ENCODE measurements at regions not wholly inside any gene's neighbourhood (a gene's known extent, or its start where the extent isn't known, plus 50 kb on each side); places are given as distances from the start of the nearest gene placed in this dataset.
"Not testable (repeated sequence)": the region's sequence is repeated elsewhere in the genome, so short reads cannot be mapped to it uniquely, and the experiment has no call there.

DNA sequence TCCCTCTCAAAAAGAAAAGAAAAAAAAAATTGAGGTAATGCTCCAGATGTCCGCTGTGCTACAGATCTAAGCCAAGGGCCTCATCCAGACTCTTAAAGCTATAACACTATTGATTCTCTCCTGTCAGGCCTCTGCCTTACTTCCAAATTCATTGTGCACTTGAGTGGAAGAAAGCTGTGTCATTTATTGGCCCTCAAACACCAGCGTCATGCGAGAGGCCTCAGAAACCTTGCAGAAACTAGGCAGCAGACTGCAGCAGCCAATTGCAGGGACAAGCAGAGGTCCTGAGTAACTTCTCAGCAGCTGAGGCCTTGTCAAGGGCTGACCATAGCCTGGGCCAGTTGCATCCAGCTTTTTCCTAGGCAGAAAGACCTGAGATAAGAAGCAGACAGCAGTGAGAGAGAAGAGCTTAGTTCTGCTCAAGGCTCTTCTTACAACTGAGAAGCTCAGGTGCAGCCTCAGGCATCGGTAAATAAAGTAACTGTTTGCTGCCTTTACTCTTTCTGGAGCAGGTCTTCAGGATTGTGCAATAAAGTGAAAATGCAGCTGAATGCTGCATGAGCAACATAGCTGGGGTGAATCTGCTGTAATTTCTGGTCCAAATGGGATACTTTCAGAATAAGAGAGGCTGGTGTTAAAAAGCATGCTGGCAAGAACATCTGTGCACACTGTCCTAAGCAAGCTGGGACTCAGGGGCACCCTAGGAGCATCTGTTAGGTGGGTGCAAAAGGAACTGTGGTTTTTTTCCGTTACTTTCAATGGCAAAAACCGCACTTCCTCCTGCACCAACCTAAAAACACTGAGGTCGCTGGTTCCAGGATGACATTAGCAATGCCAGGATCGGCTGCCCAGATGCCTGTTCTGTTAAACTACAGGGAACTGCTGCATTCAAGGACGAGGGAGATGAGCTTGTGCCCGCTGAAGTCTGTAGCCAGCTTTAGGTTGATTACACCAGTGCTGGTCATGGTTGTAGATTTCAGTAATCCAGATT, 181.8 kb upstream of the PFKP start:
- peak; percentile 36 for DNase-seq (ENCODE audit: extremely low spot score, unreplicated experiment)
- H3K36me3 Mint-ChIP-seq (ENCODE audit: unreplicated experiment), result no peaks in the 10 kb centered on the region
- TF ChIP-seq, protein P1, sequence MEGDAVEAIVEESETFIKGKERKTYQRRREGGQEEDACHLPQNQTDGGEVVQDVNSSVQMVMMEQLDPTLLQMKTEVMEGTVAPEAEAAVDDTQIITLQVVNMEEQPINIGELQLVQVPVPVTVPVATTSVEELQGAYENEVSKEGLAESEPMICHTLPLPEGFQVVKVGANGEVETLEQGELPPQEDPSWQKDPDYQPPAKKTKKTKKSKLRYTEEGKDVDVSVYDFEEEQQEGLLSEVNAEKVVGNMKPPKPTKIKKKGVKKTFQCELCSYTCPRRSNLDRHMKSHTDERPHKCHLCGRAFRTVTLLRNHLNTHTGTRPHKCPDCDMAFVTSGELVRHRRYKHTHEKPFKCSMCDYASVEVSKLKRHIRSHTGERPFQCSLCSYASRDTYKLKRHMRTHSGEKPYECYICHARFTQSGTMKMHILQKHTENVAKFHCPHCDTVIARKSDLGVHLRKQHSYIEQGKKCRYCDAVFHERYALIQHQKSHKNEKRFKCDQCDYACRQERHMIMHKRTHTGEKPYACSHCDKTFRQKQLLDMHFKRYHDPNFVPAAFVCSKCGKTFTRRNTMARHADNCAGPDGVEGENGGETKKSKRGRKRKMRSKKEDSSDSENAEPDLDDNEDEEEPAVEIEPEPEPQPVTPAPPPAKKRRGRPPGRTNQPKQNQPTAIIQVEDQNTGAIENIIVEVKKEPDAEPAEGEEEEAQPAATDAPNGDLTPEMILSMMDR (IDR thresholded peaks at IDR 0.05), result no peak
- no peaks in the 10 kb centered on the region for H3K9me3 Mint-ChIP-seq (ENCODE audit: unreplicated experiment)
- H3K4me3 Mint-ChIP-seq (ENCODE audit: unreplicated experiment), result no peak overlapping the region
- peaks cover 9% of the 10 kb centered on the region for H3K4me1 Mint-ChIP-seq (ENCODE audit: unreplicated experiment)
- peaks cover 38% of the 10 kb centered on the region for H3K27me3 Mint-ChIP-seq (ENCODE audit: unreplicated experiment)
- H3K27ac Mint-ChIP-seq (ENCODE audit: unreplicated experiment), result no peak overlapping the region

DNA sequence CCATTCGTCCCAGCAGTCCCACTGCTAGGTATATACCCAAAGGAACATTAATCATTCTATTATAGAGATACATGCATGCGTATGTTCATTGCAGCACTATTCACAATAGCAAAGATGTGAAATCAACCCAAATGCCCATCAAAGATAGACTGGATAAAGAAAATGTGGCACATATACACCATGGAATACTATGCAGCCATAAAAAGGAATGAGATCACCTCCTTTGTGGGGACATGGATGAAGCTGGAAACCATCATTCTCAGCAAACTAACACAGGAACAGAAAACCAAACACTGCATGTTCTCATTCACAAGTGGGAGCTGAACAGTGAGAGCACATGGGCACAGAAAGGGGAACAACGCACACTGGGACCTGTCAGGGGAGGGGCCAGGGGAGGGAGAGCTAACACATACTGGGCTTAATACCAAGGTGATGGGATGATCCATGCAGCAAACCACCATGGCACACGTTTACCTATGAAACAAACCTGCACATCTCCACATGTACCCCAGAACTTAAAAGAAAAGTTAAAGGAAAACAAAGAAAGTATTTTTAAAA, 183.3 kb upstream of the PFKP start:
- DNase-seq (ENCODE audit: extremely low spot score, unreplicated experiment); H3K36me3 Mint-ChIP-seq (ENCODE audit: unreplicated experiment); H3K4me1 Mint-ChIP-seq (ENCODE audit: unreplicated experiment); H3K27ac Mint-ChIP-seq (ENCODE audit: unreplicated experiment); H3K4me3 Mint-ChIP-seq (ENCODE audit: unreplicated experiment); H3K9me3 Mint-ChIP-seq (ENCODE audit: unreplicated experiment): not testable (repeated sequence)
- peaks cover 40% of the 10 kb centered on the region for H3K27me3 Mint-ChIP-seq (ENCODE audit: unreplicated experiment)

DNA sequence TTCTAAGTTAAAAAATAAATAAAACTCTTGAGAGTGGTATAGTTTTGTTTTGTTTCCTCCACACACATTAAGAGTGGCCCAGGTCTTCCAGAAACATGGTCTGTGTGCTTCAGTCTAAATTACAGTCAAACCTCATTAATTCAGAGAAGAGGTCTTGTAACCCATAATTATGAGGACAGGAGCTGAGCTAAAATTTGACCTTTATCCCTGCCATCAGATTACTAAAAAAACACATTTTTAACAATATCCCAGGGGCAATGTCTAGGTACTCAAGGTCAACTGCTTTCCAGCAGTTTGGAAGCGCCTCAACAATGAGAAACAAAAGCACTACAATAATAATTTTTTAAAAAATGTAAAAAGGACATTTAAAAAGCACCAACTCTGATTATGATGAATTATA, 184.1 kb upstream of the PFKP start:
- H3K4me3 Mint-ChIP-seq (ENCODE audit: unreplicated experiment), result no peak overlapping the region
- H3K4me1 Mint-ChIP-seq (ENCODE audit: unreplicated experiment), result peaks cover 9% of the 10 kb centered on the region
- H3K9me3 Mint-ChIP-seq (ENCODE audit: unreplicated experiment), result no peaks in the 10 kb centered on the region
- no peak for DNase-seq (ENCODE audit: extremely low spot score, unreplicated experiment)
- H3K27ac Mint-ChIP-seq (ENCODE audit: unreplicated experiment), result no peak overlapping the region
- H3K36me3 Mint-ChIP-seq (ENCODE audit: unreplicated experiment), result no peaks in the 10 kb centered on the region
- H3K27me3 Mint-ChIP-seq (ENCODE audit: unreplicated experiment), result peaks cover 45% of the 10 kb centered on the region
- TF ChIP-seq, protein P1 (IDR thresholded peaks at IDR 0.05), result no peak

DNA sequence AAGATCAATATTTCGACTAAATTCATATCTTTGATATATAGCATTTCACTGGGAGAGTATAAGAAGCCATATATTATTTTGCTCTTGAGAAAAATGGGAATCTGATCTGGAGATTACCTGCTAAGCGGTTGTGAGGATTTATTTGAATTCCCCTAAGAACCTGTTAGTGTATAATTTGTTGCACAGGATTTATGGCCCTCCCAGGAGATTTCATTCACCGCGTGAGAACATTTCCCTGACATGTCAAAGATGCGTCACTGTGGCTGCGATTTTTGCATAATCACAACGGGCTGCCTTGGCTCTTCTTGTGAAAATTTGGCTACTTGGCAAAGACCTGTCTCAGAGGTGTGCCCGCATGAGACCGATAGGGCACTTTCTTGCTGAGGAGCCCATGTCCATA, 184.7 kb upstream of the PFKP start:
- TF ChIP-seq, protein P1 (IDR thresholded peaks at IDR 0.05), result no peak
- DNase-seq (ENCODE audit: extremely low spot score, unreplicated experiment), result no peak
- Mint-ChIP-seq H3K27ac (ENCODE audit: unreplicated experiment) (no peak overlapping the region), H3K36me3 (ENCODE audit: unreplicated experiment) (no peaks in the 10 kb centered on the region), H3K9me3 (ENCODE audit: unreplicated experiment) (no peaks in the 10 kb centered on the region), H3K4me3 (ENCODE audit: unreplicated experiment) (no peak overlapping the region), H3K27me3 (ENCODE audit: unreplicated experiment) (peaks cover 48% of the 10 kb centered on the region), H3K4me1 (ENCODE audit: unreplicated experiment) (peaks cover 9% of the 10 kb centered on the region)

DNA sequence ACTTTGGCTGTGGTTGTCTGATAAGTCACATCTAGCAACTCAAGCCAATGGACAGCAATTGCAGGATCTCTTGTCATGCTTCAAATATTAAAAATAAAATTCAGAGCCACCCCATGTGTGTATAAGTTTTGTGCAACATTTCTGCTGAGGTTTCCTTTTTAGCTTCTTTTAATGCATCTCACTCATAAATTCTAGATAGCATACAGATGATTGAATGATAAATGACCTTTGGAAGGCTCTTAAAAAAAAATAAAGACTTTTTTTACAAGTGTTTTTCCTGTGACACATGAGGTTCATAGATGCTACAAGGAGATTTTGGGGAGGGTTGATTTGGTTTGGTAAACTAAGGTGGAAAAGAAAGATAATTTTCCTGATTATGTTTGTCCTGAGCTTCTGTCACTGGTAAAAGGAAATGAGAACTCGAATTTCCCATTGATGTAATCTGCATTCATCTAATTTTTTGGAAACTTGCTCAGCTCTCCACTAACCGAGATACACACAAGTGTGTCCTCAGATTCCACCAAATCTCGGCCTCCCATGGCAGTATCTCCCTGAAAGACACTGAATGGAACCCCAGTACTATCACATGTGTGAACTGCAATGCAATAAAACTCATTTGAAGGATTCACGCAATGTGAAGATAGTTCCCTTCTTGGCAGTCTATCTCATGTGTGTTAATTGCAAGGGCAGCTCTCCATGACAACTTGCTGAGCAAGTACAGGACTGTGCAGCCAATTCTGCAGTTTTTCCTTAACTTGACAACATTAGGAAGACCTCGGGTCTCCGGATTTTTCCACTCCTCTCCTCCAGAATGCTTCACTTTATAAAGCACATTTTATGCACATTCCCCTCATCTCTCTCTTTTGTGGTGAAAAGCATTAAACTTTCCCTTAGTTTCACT, 185.4 kb upstream of the PFKP start:
- peaks cover 9% of the 10 kb centered on the region for H3K4me1 Mint-ChIP-seq (ENCODE audit: unreplicated experiment)
- H3K27ac Mint-ChIP-seq (ENCODE audit: unreplicated experiment), result no peak overlapping the region
- TF ChIP-seq, protein P1 (IDR thresholded peaks at IDR 0.05), result no peak
- H3K27me3 Mint-ChIP-seq (ENCODE audit: unreplicated experiment), result peaks cover 50% of the 10 kb centered on the region
- DNase-seq (ENCODE audit: extremely low spot score, unreplicated experiment), result no peak
- H3K4me3 Mint-ChIP-seq (ENCODE audit: unreplicated experiment), result no peak overlapping the region
- no peaks in the 10 kb centered on the region for H3K36me3 Mint-ChIP-seq (ENCODE audit: unreplicated experiment)
- H3K9me3 Mint-ChIP-seq (ENCODE audit: unreplicated experiment), result no peaks in the 10 kb centered on the region

DNA sequence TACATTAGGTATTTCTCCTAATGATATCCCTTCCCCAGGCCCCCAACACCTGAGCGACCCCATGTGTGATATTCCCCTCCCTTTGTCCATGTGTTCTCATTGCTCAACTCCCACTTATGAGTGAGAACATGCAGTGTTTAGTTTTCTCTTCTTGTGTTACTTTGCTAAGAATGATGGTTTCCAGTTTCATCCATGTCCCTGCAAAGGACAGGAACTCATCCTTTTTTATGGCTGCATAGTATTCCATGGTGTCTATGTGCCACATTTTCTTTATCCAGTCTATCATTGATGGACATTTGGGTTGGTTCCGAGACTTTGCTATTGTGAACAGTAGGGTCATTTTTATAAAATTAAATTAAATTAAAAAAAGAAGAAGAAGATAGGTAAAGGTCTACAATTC, 187.3 kb upstream of the PFKP start:
- H3K9me3 Mint-ChIP-seq (ENCODE audit: unreplicated experiment); H3K4me1 Mint-ChIP-seq (ENCODE audit: unreplicated experiment); H3K4me3 Mint-ChIP-seq (ENCODE audit: unreplicated experiment); DNase-seq (ENCODE audit: extremely low spot score, unreplicated experiment); H3K27ac Mint-ChIP-seq (ENCODE audit: unreplicated experiment); H3K36me3 Mint-ChIP-seq (ENCODE audit: unreplicated experiment): not testable (repeated sequence)
- peaks cover 44% of the 10 kb centered on the region for H3K27me3 Mint-ChIP-seq (ENCODE audit: unreplicated experiment)
